ENCODE measurements at regions not wholly inside any gene's neighbourhood (a gene's known extent, or its start where the extent isn't known, plus 50 kb on each side); places are given as distances from the start of the nearest gene placed in this dataset.

DNA sequence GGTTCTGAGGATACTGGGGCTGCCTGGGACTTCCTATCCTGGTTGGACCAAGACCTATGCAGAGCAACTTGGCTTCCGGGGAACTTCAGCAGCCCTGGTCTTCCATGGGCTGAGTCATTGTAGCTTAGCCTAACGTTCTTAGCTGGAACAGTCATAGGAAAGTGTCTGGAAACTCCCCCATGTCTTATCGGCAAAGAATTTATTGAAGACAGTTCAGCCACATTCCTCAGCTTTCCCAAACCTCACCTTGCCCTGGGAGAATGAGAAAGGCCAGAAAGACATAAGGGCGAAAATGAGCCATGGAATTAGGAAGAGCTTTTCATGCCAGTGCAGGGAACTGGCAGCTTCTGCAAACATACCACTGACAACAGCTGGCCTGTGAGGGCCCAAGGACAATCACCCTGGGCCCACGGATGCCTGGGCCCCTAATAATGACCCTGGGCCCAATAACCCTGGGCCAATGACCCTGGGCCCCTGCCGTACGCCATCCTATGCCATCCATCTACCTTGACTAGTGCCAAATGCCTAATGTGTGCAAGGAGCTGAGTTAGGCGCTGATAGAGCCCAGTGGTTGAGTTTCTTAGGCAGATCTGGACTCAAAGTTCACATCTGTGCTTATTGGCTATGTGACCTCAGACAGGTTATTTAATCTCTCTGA is 114.4 kb upstream of the GADD45A start:
- TF ChIP-seq, protein P1, sequence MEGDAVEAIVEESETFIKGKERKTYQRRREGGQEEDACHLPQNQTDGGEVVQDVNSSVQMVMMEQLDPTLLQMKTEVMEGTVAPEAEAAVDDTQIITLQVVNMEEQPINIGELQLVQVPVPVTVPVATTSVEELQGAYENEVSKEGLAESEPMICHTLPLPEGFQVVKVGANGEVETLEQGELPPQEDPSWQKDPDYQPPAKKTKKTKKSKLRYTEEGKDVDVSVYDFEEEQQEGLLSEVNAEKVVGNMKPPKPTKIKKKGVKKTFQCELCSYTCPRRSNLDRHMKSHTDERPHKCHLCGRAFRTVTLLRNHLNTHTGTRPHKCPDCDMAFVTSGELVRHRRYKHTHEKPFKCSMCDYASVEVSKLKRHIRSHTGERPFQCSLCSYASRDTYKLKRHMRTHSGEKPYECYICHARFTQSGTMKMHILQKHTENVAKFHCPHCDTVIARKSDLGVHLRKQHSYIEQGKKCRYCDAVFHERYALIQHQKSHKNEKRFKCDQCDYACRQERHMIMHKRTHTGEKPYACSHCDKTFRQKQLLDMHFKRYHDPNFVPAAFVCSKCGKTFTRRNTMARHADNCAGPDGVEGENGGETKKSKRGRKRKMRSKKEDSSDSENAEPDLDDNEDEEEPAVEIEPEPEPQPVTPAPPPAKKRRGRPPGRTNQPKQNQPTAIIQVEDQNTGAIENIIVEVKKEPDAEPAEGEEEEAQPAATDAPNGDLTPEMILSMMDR (IDR thresholded peaks at IDR 0.05; ENCODE audit: borderline replicate concordance, extremely low read depth, insufficient read depth): no peak
- H3K9ac ChIP-seq (ENCODE audit: low read length in 3 of 3): no peak overlapping the region
- H3K4me3 ChIP-seq (ENCODE audit: low read length in 3 of 3): no peak overlapping the region
- H3K27me3 ChIP-seq (ENCODE audit: control insufficient read depth, insufficient read depth, low read length): no peaks in the 10 kb centered on the region
- no peaks in the 10 kb centered on the region for H3K9me3 ChIP-seq (ENCODE audit: control insufficient read depth in 2 of 3, insufficient read depth in 1 of 3, low read length in 3 of 3)
- peaks cover 0 to 29% (median 22%) of the 10 kb centered on the region in 3 donors for H3K4me1 ChIP-seq (ENCODE audit: control insufficient read depth in 2 of 3, insufficient read depth in 2 of 3, low read depth in 1 of 3, low read length in 3 of 3)
- no peak for FAIRE-seq
- intact Hi-C loops (cut with DNase I): no loop called here
- no peaks in the 10 kb centered on the region for H3K36me3 ChIP-seq (ENCODE audit: control insufficient read depth in 2 of 3, insufficient read depth in 3 of 3, low read length in 3 of 3)
- H3K27ac ChIP-seq (ENCODE audit: low read depth in 2 of 2, low read length in 2 of 2): no peak overlapping the region
- no peak for DNase-seq

DNA sequence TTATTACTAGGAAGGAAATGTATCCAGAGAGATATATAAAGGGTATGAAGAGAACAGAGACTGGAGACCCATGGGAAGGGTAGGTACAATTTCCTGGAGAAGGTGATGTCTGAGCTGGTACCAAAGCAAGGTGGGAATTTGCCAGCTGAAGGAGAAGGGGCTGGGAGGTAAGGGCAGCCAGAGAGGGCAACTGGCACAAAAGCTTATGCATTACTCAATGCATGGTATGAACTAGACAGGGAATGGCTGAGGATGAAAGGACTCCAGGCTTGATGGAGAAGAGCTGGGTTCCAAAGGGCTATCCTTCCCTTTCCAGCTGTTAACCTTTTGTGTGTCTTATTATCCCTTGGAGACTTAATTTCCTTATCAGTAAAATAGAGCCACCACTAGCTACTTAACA is 113.6 kb upstream of the GADD45A start:
- intact Hi-C loops (cut with DNase I): no loop called here
- peaks cover 0 to 29% (median 22%) of the 10 kb centered on the region in 3 donors for H3K4me1 ChIP-seq (ENCODE audit: control insufficient read depth in 2 of 3, insufficient read depth in 2 of 3, low read depth in 1 of 3, low read length in 3 of 3)
- H3K27me3 ChIP-seq (ENCODE audit: control insufficient read depth, insufficient read depth, low read length): no peaks in the 10 kb centered on the region
- no peak overlapping the region for H3K27ac ChIP-seq (ENCODE audit: low read depth in 2 of 2, low read length in 2 of 2)
- DNase-seq (no peak), FAIRE-seq (no peak)
- TF ChIP-seq, protein P1 (IDR thresholded peaks at IDR 0.05; ENCODE audit: borderline replicate concordance, extremely low read depth, insufficient read depth): no peak
- H3K4me3 ChIP-seq (ENCODE audit: low read length in 3 of 3): no peak overlapping the region
- no peaks in the 10 kb centered on the region for H3K9me3 ChIP-seq (ENCODE audit: control insufficient read depth in 2 of 3, insufficient read depth in 1 of 3, low read length in 3 of 3)
- H3K9ac ChIP-seq (ENCODE audit: low read length in 3 of 3): no peak overlapping the region
- no peaks in the 10 kb centered on the region for H3K36me3 ChIP-seq (ENCODE audit: control insufficient read depth in 2 of 3, insufficient read depth in 3 of 3, low read length in 3 of 3)

DNA sequence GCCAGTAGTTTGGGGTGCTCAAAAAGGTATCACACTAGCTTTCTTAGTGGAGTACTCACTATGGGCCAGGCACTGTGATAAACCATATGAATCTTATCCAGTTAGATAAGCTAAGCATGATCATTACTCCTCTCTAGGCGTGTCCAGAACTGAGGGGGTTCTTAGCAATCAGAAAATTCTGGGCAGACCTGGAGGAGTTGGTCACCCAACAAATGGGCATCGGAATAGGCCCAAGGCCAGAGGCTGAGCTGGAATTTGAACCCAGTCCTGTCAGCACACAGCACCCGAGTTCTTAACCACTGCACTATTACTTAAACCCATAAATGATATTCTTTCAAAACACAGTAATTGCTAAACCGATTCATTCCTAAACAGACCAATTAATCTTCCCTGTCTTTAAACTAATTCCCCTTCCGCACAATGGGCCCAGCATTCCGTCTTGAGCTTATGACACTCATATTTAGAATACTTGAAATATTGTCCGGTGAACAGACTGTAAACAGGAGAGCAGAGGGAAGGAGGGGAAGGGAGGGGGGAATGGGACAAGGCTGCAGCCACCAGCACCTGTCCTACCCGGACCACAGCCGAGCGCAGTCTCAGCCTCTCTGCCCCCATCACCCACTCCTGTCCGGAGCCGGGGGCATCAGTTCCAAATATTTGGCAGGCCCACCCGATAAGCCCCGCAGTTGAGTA is 113.0 kb upstream of the GADD45A start:
- peak overlapping the region; percentile 53 to 69 for H3K27ac ChIP-seq (ENCODE audit: low read depth in 2 of 2, low read length in 2 of 2)
- FAIRE-seq (no peak), DNase-seq (no peak)
- H3K27me3 ChIP-seq (ENCODE audit: control insufficient read depth, insufficient read depth, low read length): no peaks in the 10 kb centered on the region
- H3K4me3 ChIP-seq (ENCODE audit: low read length in 3 of 3): no peak overlapping the region
- no peaks in the 10 kb centered on the region for H3K36me3 ChIP-seq (ENCODE audit: control insufficient read depth in 2 of 3, insufficient read depth in 3 of 3, low read length in 3 of 3)
- peak overlapping the region in 1 of 3 donors; percentile 30 for H3K9ac ChIP-seq (ENCODE audit: low read length in 3 of 3)
- peaks cover 0 to 29% (median 22%) of the 10 kb centered on the region in 3 donors for H3K4me1 ChIP-seq (ENCODE audit: control insufficient read depth in 2 of 3, insufficient read depth in 2 of 3, low read depth in 1 of 3, low read length in 3 of 3)
- H3K9me3 ChIP-seq (ENCODE audit: control insufficient read depth in 2 of 3, insufficient read depth in 1 of 3, low read length in 3 of 3): no peaks in the 10 kb centered on the region
- intact Hi-C loops (cut with DNase I): no loop called here
- TF ChIP-seq, protein P1 (IDR thresholded peaks at IDR 0.05; ENCODE audit: borderline replicate concordance, extremely low read depth, insufficient read depth): no peak

Data from kidney (tissue), 13 donors.